Kidney (tissue), 13 donors: ENCODE measurements at regions not wholly inside any gene's neighbourhood (a gene's known extent, or its start where the extent isn't known, plus 50 kb on each side); places are given as distances from the start of the nearest gene placed in this dataset.

ENCODE experiments used
- DNase-seq, 5 donors: peaks; one replicate each; pipeline ENCODE4 v3.0.0-alpha.2; 2013 to 2020
- FAIRE-seq: peaks from 2 replicates; lab custom pipeline; 2012; peaks lifted over from hg19 to GRCh38; lab: Jason Lieb, UNC
- H3K27ac ChIP-seq, 2 donors: one replicate each; pipeline ENCODE4 v1.7.0; 2013; ENCODE audit warnings: low read depth in 2 of 2, low read length in 2 of 2, inconsistent platforms in 1 of 2
- H3K27me3 ChIP-seq: one replicate; pipeline ENCODE4 v1.7.1; 2013; ENCODE audit warnings: low read length, inconsistent platforms; ENCODE audit not compliant: control insufficient read depth, insufficient read depth
- H3K36me3 ChIP-seq, 3 donors: one replicate each; pipeline versions ENCODE4 v1.7.0 to v1.7.1; 2013; ENCODE audit warnings: low read length in 3 of 3, control low read depth in 1 of 3, inconsistent platforms in 1 of 3; ENCODE audit not compliant: insufficient read depth in 3 of 3, control insufficient read depth in 2 of 3
- H3K4me1 ChIP-seq, 3 donors: one replicate each; pipeline versions ENCODE4 v1.7.0 to v1.7.1; 2013; ENCODE audit warnings: low read length in 3 of 3, inconsistent platforms in 1 of 3, low read depth in 1 of 3; ENCODE audit not compliant: control insufficient read depth in 2 of 3, insufficient read depth in 2 of 3
- H3K4me3 ChIP-seq, 3 donors: one replicate each; pipeline versions ENCODE4 v1.7.0 to v1.8.1; 2013; ENCODE audit warnings: low read length in 3 of 3, control low read depth in 1 of 3, inconsistent platforms in 1 of 3
- H3K9ac ChIP-seq, 3 donors: one replicate each; pipeline versions ENCODE4 v1.7.0 to v1.7.1; 2013; ENCODE audit warnings: low read length in 3 of 3, control low read depth in 1 of 3, inconsistent platforms in 1 of 3
- H3K9me3 ChIP-seq, 3 donors: one replicate each; pipeline versions ENCODE4 v1.7.0 to v1.7.1; 2013; ENCODE audit warnings: low read length in 3 of 3, control low read depth in 1 of 3, inconsistent platforms in 1 of 3; ENCODE audit not compliant: control insufficient read depth in 2 of 3, insufficient read depth in 1 of 3
- intact Hi-C: fragments of 100-400 bp; cut with DNase I; formaldehyde crosslinking; loops from one replicate; pipeline ENCODE4 v1.11.1; 2022
- TF ChIP-seq, protein P1 (sequence below): IDR thresholded peaks from 3 replicates; pipeline ENCODE4 v1.5.1; 2012; ENCODE audit warnings: mild to moderate bottlenecking, moderate library complexity, borderline replicate concordance; ENCODE audit not compliant: insufficient read depth; ENCODE audit errors: extremely low read depth
- donor health status: control.
- donor health status: control.
- donor health status: control.
- donor health status: control.
- donor health status: control.
- donor health status: DM: yes; HTN: yes; CAD: no.
- donor health status: Normal renal cell carcinoma (clear cell type).

DNA sequence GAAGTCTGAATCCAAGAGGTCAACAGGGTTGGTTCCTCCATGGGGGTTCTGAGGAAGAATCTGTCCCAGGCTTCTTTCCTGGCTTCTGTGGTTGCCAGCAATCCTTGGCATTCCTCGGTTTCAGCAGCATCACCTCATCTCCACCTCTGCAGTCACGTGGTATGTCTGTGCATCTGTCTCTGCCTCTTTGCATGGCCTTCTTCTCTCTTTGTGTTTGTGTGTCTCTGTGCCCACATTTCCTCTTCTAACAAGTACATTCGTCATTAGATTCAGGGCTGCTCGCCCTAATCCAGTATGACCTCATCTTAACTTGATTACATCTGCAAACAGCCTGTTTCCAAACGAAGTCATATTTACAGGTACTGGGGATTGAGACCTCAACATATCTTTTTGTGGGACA, 114.0 kb downstream of the BCOR start:
- Histone ChIP-seq H3K27me3 (no peaks in the 10 kb centered on the region), H3K9ac (no peak overlapping the region), H3K4me3 (no peak overlapping the region), H3K9me3 (no peaks in the 10 kb centered on the region), H3K27ac (no peak overlapping the region), H3K36me3 (no peaks in the 10 kb centered on the region), H3K4me1 (peaks cover 0 to 2% (median 0%) of the 10 kb centered on the region in 3 donors)
- intact Hi-C loops, result no loop called here
- DNase-seq (no peak), FAIRE-seq (no peak)
- TF ChIP-seq, protein P1, sequence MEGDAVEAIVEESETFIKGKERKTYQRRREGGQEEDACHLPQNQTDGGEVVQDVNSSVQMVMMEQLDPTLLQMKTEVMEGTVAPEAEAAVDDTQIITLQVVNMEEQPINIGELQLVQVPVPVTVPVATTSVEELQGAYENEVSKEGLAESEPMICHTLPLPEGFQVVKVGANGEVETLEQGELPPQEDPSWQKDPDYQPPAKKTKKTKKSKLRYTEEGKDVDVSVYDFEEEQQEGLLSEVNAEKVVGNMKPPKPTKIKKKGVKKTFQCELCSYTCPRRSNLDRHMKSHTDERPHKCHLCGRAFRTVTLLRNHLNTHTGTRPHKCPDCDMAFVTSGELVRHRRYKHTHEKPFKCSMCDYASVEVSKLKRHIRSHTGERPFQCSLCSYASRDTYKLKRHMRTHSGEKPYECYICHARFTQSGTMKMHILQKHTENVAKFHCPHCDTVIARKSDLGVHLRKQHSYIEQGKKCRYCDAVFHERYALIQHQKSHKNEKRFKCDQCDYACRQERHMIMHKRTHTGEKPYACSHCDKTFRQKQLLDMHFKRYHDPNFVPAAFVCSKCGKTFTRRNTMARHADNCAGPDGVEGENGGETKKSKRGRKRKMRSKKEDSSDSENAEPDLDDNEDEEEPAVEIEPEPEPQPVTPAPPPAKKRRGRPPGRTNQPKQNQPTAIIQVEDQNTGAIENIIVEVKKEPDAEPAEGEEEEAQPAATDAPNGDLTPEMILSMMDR, result no peak

DNA sequence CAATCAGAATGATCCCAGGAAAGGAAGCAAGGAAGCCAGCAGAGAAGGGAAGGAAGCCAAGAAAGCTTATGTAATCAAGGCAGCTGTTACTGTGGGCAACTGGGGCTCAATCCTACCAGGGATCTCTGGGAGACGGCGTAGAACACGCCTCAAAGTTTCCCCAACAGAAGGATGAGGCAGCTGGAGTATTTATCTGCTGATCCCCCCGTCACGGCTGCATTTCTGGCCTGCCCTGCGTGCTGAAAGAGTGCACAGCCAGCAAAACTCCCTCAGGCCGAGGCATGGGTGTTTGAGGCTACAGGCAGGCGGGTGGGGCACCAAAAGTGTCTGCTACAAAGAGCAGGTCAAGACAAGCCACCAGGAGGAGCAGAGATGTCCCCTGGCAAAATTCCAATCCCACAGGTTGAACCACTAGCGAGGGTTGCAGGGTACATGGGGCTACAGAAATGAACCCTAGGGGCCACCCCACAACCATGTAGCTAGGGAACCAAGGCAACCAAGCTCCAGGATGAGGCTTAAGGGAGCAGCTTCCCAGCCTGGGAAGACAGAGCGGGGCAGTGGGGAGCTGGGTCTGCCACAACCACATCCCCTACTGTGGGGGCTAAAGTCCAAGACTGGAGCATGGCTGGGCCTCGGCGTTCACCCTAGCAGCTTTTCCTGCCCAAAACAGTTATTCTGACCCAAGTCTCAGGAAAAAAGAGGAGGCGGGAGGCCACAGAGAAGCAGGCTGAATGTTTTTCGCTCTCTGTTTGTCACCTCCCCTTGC, 113.4 kb downstream of the BCOR start:
- H3K27ac ChIP-seq, result no peak overlapping the region
- DNase-seq (peak in 2 of 5 donors; percentile 12 to 51), FAIRE-seq (no peak)
- H3K4me1 ChIP-seq, result peaks cover 0 to 2% (median 0%) of the 10 kb centered on the region in 3 donors
- TF ChIP-seq, protein P1, result no peak
- no peak overlapping the region for H3K9ac ChIP-seq
- no peaks in the 10 kb centered on the region for H3K9me3 ChIP-seq
- H3K27me3 ChIP-seq, result no peaks in the 10 kb centered on the region
- no peaks in the 10 kb centered on the region for H3K36me3 ChIP-seq
- intact Hi-C loops, result no loop called here
- no peak overlapping the region for H3K4me3 ChIP-seq

DNA sequence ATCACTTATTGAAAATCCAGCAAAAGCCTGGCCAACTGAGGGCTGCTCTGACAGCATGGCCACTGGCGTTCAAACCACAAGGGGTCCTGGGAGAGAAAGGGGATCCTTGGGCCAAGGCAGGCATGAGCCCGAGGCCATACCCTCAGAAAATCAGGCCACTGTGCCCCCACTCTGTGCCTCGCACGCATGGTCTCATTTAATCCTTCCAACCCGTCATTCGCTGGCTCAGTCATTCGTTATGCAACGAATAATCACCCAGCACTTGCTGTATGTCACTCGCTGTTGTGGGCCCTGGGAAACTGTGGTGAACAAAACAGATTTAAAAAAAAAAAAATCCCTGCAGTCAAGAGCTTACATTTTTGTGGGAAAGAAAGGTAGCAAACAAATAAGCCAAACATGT, 112.7 kb downstream of the BCOR start:
- no peak overlapping the region for H3K27ac ChIP-seq
- TF ChIP-seq, protein P1, result no peak
- no peak overlapping the region for H3K4me3 ChIP-seq
- no peaks in the 10 kb centered on the region for H3K9me3 ChIP-seq
- H3K9ac ChIP-seq, result no peak overlapping the region
- peaks cover 0 to 2% (median 0%) of the 10 kb centered on the region in 3 donors for H3K4me1 ChIP-seq
- H3K36me3 ChIP-seq, result no peaks in the 10 kb centered on the region
- no peaks in the 10 kb centered on the region for H3K27me3 ChIP-seq
- DNase-seq (no peak), FAIRE-seq (no peak)
- intact Hi-C loops, result no loop called here
